ENCODE measurements at regions not wholly inside any gene's neighbourhood (a gene's known extent, or its start where the extent isn't known, plus 50 kb on each side); places are given as distances from the start of the nearest gene placed in this dataset.

- Histone ChIP-seq H3K27me3 (ENCODE audit: insufficient read depth, low read length) (no peaks in the 10 kb centered on the region), H3K4me1 (ENCODE audit: insufficient read depth, low read length) (peaks cover 3% of the 10 kb centered on the region; the same call in 1 of the 2 replicates), H3K79me1 (ENCODE audit: insufficient read depth, low read depth, low read length, poor library complexity, severe bottlenecking) (no peaks in the 10 kb centered on the region), H4K8ac (replicated peaks; ENCODE audit: insufficient read length, low read depth, low read length) (no peak overlapping the region), H4K20me1 (ENCODE audit: control insufficient read depth, insufficient read depth, insufficient read length) (no peaks in the 10 kb centered on the region), H3K23me2 (ENCODE audit: insufficient read length, low read depth, low read length, poor library complexity, severe bottlenecking) (no peaks in the 10 kb centered on the region), H2BK5ac (ENCODE audit: insufficient read length, low read length) (no peak overlapping the region), H3K14ac (ENCODE audit: insufficient read depth, low read length) (0 out of 2 replicates have a peak overlapping the region, but pooled peaks have one; percentile 57), H2BK20ac (ENCODE audit: low read depth, low read length, poor library complexity, severe bottlenecking) (no peak overlapping the region), H2BK12ac (ENCODE audit: insufficient read length, low read depth, low read length) (no peak overlapping the region), H2BK120ac (ENCODE audit: low read depth, low read length, poor library complexity, severe bottlenecking) (no peak overlapping the region), H3K9ac (ENCODE audit: extremely low read depth, insufficient read length, low read length) (no peak overlapping the region), H3K4me2 (ENCODE audit: insufficient read depth, insufficient read length, low read length) (no peak overlapping the region), H2BK15ac (ENCODE audit: low read depth, low read length) (no peak overlapping the region), H3K18ac (ENCODE audit: insufficient read length, low read depth, low read length) (no peak overlapping the region), H3K79me2 (ENCODE audit: insufficient read depth, low read length) (no peaks in the 10 kb centered on the region), H2AK5ac (ENCODE audit: insufficient read length, low read length) (no peak overlapping the region), H3K27ac (ENCODE audit: insufficient read length, low read depth, low read length) (no peak overlapping the region), H3T11ph (ENCODE audit: low read length) (no peak overlapping the region), H3K4ac (ENCODE audit: low read depth, low read length) (no peak overlapping the region), H3K56ac (ENCODE audit: insufficient read length, low read depth, low read length) (no peak overlapping the region), H2AFZ (ENCODE audit: low read length) (no peak overlapping the region), H3K9me3 (ENCODE audit: control insufficient read depth, low read depth, low read length) (no peaks in the 10 kb centered on the region), H3K23ac (ENCODE audit: insufficient read length, low read depth, low read length) (no peak overlapping the region), H4K91ac (ENCODE audit: insufficient read length, low read depth, low read length) (no peak overlapping the region), H4K5ac (ENCODE audit: insufficient read length, low read depth, low read length) (no peak overlapping the region)
- no peak for DNase-seq
- Mint-ChIP-seq H3K36me3 (ENCODE audit: insufficient read depth in 1 of 3, low read depth in 3 of 3) (0 out of 7 replicates have a peak, but pooled peaks cover 0 to 2% (median 0%) of the 10 kb centered on the region in 3 experiments), H3K9me3 (peaks cover 0 to 2% of the 10 kb centered on the region in 2 experiments; a peak in 1 of 5 replicates), H3K27ac (peak overlapping the region in 2 of 3 experiments; percentile 32 to 38; a peak in 2 of 7 replicates), H3K4me3 (no peak overlapping the region), H3K27me3 (ENCODE audit: low read depth) (no peaks in the 10 kb centered on the region), H3K4me1 (peaks cover 12 to 18% of the 10 kb centered on the region in 2 experiments)
- WGBS (ENCODE audit: extremely low coverage, insufficient read length, low lambda C conversion rate): no CpG with 5 or more reads among the region's 5 CpGs
- TF ChIP-seq CTCF (conservative IDR thresholded peaks at IDR 0.05): no peak
Observed at GRCh38 chr13:22451327-22451741, 729.4 kb upstream of the SGCG start.
